HepG2 (cell line): ENCODE measurements at regions not wholly inside any gene's neighbourhood (a gene's known extent, or its start where the extent isn't known, plus 50 kb on each side); places are given as distances from the start of the nearest gene placed in this dataset.

Experiments
- ATAC-seq: fragments of 200-7000 bp; cut with Tn5 transposase; 3 replicates; pipeline ENCODE4 v1.9.1; 2020; ENCODE audit warnings: mild to moderate bottlenecking, moderate library complexity
- BruUV-seq: library from RNA; stranded (reverse); fragments of 400-500 nt; replicated peaks from 2 replicates; lab custom pipeline; 2021; lab: Mats Ljungman, UMichigan
- CTCF ChIA-PET: fragments of 300-600 bp; formaldehyde crosslinking; extraction: SDS; loops from one replicate; lab custom pipeline; 2021; ENCODE audit warnings: low total read pairs, inconsistent platforms, low intra/inter-chr PET ratio; lab: Yijun Ruan, JAX
- POLR2A ChIA-PET: fragments of 350-600 bp; sonication (Branson Sonifier 250); formaldehyde crosslinking; loops from one replicate; lab custom pipeline; 2020; ENCODE audit warnings: antibody characterized with exemption, inconsistent platforms; lab: Yijun Ruan, JAX
- DNase-seq: peaks from one replicate; pipeline ENCODE4 v3.0.0-alpha.2; 2015; ENCODE audit warnings: low spot score
- FAIRE-seq: peaks from 3 replicates; lab custom pipeline; 2011; peaks lifted over from hg19 to GRCh38; lab: Jason Lieb, UNC
- H2AFZ ChIP-seq: one replicate; pipeline ENCODE4 v1.6.1; 2011; ENCODE audit warnings: low read length, inconsistent platforms
- H3K27ac ChIP-seq: fragments of 300-600 bp; 3 replicates; pipeline ENCODE4 v1.8.0; 2011; ENCODE audit warnings: mixed run types, mild to moderate bottlenecking, mixed read lengths, low read length, inconsistent platforms; ENCODE audit not compliant: insufficient read depth; ENCODE audit errors: extremely low read length
- H3K27me3 ChIP-seq, 2 experiments: fragments of 200-600 bp in 1 of 2; 2 replicates in 1 of 2; 3 replicates in 1 of 2; pipeline versions ENCODE4 v1.6.0 to v1.8.0; 2011; ENCODE audit warnings: low read length in 2 of 2, mild to moderate bottlenecking in 2 of 2, moderate library complexity in 2 of 2, inconsistent platforms in 1 of 2; ENCODE audit not compliant: insufficient read depth in 2 of 2, control insufficient read depth in 1 of 2
- H3K36me3 ChIP-seq, 2 experiments: fragments of 200-600 bp in 1 of 2; replicated peaks in 1 of 2; 2 replicates in 1 of 2; 3 replicates in 1 of 2; pipeline versions ENCODE4 v1.5.1 to v1.8.0; 2011; ENCODE audit warnings: low read length in 2 of 2, inconsistent platforms in 1 of 2; ENCODE audit not compliant: insufficient read depth in 2 of 2, control insufficient read depth in 1 of 2
- H3K4me1 ChIP-seq: 2 replicates; pipeline ENCODE4 v1.5.1; 2012; ENCODE audit warnings: low read length, inconsistent platforms; ENCODE audit not compliant: insufficient read depth
- H3K4me2 ChIP-seq: 2 replicates; pipeline ENCODE4 v1.6.0; 2011; ENCODE audit warnings: low read depth, low read length, inconsistent platforms
- H3K4me3 ChIP-seq, 3 experiments: fragments of 200-600 bp in 1 of 3; sonication (generic), shearing (Covaris generic) in 1 of 3; replicated peaks in 1 of 3; 2 replicates each; pipeline ENCODE4 v1.5.1; 2011 to 2016; ENCODE audit warnings: low read length in 3 of 3, inconsistent platforms in 2 of 3, low read depth in 2 of 3, mild to moderate bottlenecking in 2 of 3, control low read depth in 1 of 3, mixed read lengths in 1 of 3; ENCODE audit not compliant: insufficient read depth in 1 of 3
- H3K79me2 ChIP-seq: one replicate; pipeline ENCODE4 v1.6.1; 2011; ENCODE audit warnings: low read length, inconsistent platforms; ENCODE audit not compliant: insufficient read depth
- H3K9ac ChIP-seq: 2 replicates; pipeline ENCODE4 v1.6.0; 2011; ENCODE audit warnings: mild to moderate bottlenecking, low read depth, low read length, inconsistent platforms; ENCODE audit not compliant: insufficient read depth
- H3K9me3 ChIP-seq: 2 replicates; pipeline ENCODE4 v1.5.1; 2012; ENCODE audit warnings: mild to moderate bottlenecking, low read length
- H4K20me1 ChIP-seq: 2 replicates; pipeline ENCODE4 v1.6.0; 2011; ENCODE audit warnings: inconsistent platforms, mild to moderate bottlenecking, low read length, moderate library complexity; ENCODE audit not compliant: insufficient read depth
- CBFB ChIP-seq: sonication (generic); formaldehyde crosslinking; IDR thresholded peaks from 2 replicates; pipeline ENCODE4 v1.4.0; 2020; ENCODE audit warnings: missing genetic modification reagents
- ETV5 ChIP-seq: IDR thresholded peaks from 2 replicates; pipeline ENCODE4 v1.6.1; 2018; ENCODE audit warnings: missing biosample characterization, missing genetic modification reagents, inconsistent platforms, borderline replicate concordance
- KAT7 ChIP-seq: IDR thresholded peaks from 2 replicates; pipeline ENCODE4 v1.6.1; 2018; ENCODE audit warnings: borderline replicate concordance, missing compliant biosample characterization
- MTA1 ChIP-seq: sonication (generic); formaldehyde crosslinking; IDR thresholded peaks from 2 replicates; pipeline ENCODE4 v1.4.0; 2020; ENCODE audit warnings: missing genetic modification reagents, mild to moderate bottlenecking, borderline replicate concordance
- NBN ChIP-seq: fragments of 450-650 bp; conservative IDR thresholded peaks from 2 replicates; pipeline ENCODE4 v1.6.1; 2017
- RFX5 ChIP-seq: IDR thresholded peaks from 2 replicates; pipeline ENCODE4 v1.6.1; 2011; ENCODE audit warnings: low read depth, low read length, improper control_type of control experiment
- SP140L ChIP-seq: sonication (generic); formaldehyde crosslinking; IDR thresholded peaks from 2 replicates; pipeline ENCODE4 v1.4.0; 2020; ENCODE audit warnings: missing genetic modification reagents, borderline replicate concordance
- TAF1 ChIP-seq: sonication (generic); formaldehyde crosslinking; IDR thresholded peaks from 2 replicates; pipeline ENCODE4 v1.4.0; 2020; ENCODE audit warnings: missing genetic modification reagents
- TCF7 ChIP-seq: sonication (generic); IDR thresholded peaks from 2 replicates; pipeline ENCODE4 v1.6.1; 2016; ENCODE audit warnings: antibody characterized with exemption, low read depth
- ZFX ChIP-seq: sonication (generic); formaldehyde crosslinking; IDR thresholded peaks from 2 replicates; pipeline ENCODE4 v1.4.0; 2020; ENCODE audit warnings: mild to moderate bottlenecking, low read depth, missing genetic modification reagents, moderate library complexity
- ZNF432 ChIP-seq: sonication (generic); formaldehyde crosslinking; IDR thresholded peaks from 2 replicates; pipeline ENCODE4 v1.5.0; 2020; ENCODE audit warnings: missing genetic modification reagents, mild to moderate bottlenecking, borderline replicate concordance
- ZNF550 ChIP-seq: sonication (generic); formaldehyde crosslinking; IDR thresholded peaks from 2 replicates; pipeline ENCODE4 v1.4.0; 2020; ENCODE audit warnings: mild to moderate bottlenecking, missing genetic modification reagents, borderline replicate concordance
- ZNF556 ChIP-seq: sonication (generic); formaldehyde crosslinking; IDR thresholded peaks from 2 replicates; pipeline ENCODE4 v1.4.0; 2020; ENCODE audit warnings: mild to moderate bottlenecking, missing genetic modification reagents, borderline replicate concordance
- ZNF687 ChIP-seq: sonication (generic); formaldehyde crosslinking; IDR thresholded peaks from 2 replicates; pipeline ENCODE4 v1.5.1; 2020; ENCODE audit warnings: mild to moderate bottlenecking, missing genetic modification reagents, moderate library complexity
- ZNF782 ChIP-seq: sonication (generic); formaldehyde crosslinking; IDR thresholded peaks from 2 replicates; pipeline ENCODE4 v1.4.0; 2020; ENCODE audit warnings: missing genetic modification reagents, mild to moderate bottlenecking, borderline replicate concordance
- WGBS: methylation state at CpG from one replicate; pipeline ENCODE4 v1.1.6; 2017; ENCODE audit warnings: low lambda C conversion rate; 5-methylcytosine and 5-hydroxymethylcytosine counted together
- in situ Hi-C: cut with HindIII; loops from 2 replicates; pipeline ENCODE4 v1.10.0; 2017; ENCODE audit warnings: low pct_unique_long_range_greater_than_20kb; ENCODE audit not compliant: extremely low pct_ligation_motif_present
- intact Hi-C: fragments of 100-400 bp; cut with micrococcal nuclease; formaldehyde crosslinking; loops from one replicate; pipeline ENCODE4 v1.10.0; 2022; ENCODE audit not compliant: unreplicated experiment
- TF ChIP-seq, protein P1 (sequence below): sonication (generic); formaldehyde crosslinking; IDR thresholded peaks from 2 replicates; pipeline ENCODE4 v1.5.0; 2020; ENCODE audit warnings: missing genetic modification reagents

DNA sequence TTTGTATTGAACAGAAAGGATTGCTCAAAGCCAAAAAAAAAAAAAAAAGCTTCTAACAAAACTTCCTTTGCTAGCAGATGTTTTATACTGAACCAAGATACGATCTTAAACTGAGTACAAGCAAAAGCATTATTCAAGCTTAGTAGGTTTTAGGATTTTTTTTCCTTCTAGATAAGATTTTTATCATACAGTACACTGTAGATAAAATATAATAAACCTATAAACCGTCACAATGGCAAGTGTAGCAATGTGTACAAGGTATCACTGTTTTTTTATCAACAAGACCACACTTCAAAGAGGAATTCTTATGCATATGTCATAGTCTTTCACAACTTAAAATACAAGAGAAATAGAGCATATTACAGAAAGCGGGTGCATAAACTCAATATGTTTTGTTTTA is 56.5 kb upstream of the TRPM3 start (continued):
- TF ChIP-seq, protein P1, sequence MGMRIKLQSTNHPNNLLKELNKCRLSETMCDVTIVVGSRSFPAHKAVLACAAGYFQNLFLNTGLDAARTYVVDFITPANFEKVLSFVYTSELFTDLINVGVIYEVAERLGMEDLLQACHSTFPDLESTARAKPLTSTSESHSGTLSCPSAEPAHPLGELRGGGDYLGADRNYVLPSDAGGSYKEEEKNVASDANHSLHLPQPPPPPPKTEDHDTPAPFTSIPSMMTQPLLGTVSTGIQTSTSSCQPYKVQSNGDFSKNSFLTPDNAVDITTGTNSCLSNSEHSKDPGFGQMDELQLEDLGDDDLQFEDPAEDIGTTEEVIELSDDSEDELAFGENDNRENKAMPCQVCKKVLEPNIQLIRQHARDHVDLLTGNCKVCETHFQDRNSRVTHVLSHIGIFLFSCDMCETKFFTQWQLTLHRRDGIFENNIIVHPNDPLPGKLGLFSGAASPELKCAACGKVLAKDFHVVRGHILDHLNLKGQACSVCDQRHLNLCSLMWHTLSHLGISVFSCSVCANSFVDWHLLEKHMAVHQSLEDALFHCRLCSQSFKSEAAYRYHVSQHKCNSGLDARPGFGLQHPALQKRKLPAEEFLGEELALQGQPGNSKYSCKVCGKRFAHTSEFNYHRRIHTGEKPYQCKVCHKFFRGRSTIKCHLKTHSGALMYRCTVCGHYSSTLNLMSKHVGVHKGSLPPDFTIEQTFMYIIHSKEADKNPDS (CRISPR knock-in tag): no peak

GRCh38 chr9:71171517-71171916 is 50.1 kb upstream of the TRPM3 start:
- no TSS peak for BruUV-seq
- DNase-seq: no peak
- ATAC-seq: no peak
- Histone ChIP-seq H3K9ac (no peak overlapping the region), H4K20me1 (no peaks in the 10 kb centered on the region), H2AFZ (no peak overlapping the region), H3K36me3 (no peaks in the 10 kb centered on the region), H3K4me2 (no peak overlapping the region), H3K9me3 (no peaks in the 10 kb centered on the region), H3K4me3 (no peak overlapping the region), H3K4me1 (no peaks in the 10 kb centered on the region), H3K27me3 (no peaks in the 10 kb centered on the region), H3K79me2 (no peaks in the 10 kb centered on the region), H3K27ac (no peak overlapping the region)
- POLR2A ChIA-PET: no interaction called here
- CTCF ChIA-PET: no interaction called here
- FAIRE-seq: no peak
- in situ Hi-C loops (no loop called here), intact Hi-C loops (no loop called here)
- 58% methylated on average over 9 of the region's 9 CpGs for WGBS
- TF ChIP-seq ZNF556 (CRISPR knock-in tag): no peak
- no peak for TF ChIP-seq ZNF432 (CRISPR knock-in tag)
- TF ChIP-seq ZFX (CRISPR knock-in tag): no peak
- TF ChIP-seq ZNF550 (CRISPR knock-in tag): no peak
- TF ChIP-seq TAF1: no peak
- TF ChIP-seq NBN: no peak
- TF ChIP-seq KAT7: no peak
- TF ChIP-seq TCF7: no peak
- TF ChIP-seq RFX5: no peak
- no peak for TF ChIP-seq ZNF687 (CRISPR knock-in tag)
- TF ChIP-seq CBFB (CRISPR knock-in tag): no peak
- no peak for TF ChIP-seq MTA1 (CRISPR knock-in tag)
- TF ChIP-seq ZNF782: no peak
- no peak for TF ChIP-seq ETV5
- TF ChIP-seq SP140L (CRISPR knock-in tag): no peak
